ENCODE measurements at regions not wholly inside any gene's neighbourhood (a gene's known extent, or its start where the extent isn't known, plus 50 kb on each side); places are given as distances from the start of the nearest gene placed in this dataset.
"Not testable (repeated sequence)": the region's sequence is repeated elsewhere in the genome, so short reads cannot be mapped to it uniquely, and the experiment has no call there.

DNA sequence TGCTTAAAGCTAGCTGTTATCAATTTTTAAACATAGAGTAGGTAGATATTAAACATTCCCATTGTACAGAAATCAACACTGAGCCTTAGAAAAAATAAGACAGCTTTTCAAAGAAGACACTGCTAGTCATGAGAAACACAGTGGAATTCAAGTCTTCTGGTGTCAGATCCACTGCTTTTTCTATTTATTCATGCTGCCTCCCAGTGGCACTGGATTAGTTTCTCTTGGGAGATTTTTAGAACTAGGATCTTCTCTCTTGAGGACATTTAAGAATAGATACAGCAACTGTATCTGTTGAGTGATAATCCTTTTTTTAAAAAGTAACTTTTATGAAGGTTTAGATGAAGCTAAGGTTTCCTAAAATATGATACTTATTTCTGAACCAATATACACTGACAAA is 1635.4 kb upstream of the C9orf72 start:
- no peak for DNase-seq

DNA sequence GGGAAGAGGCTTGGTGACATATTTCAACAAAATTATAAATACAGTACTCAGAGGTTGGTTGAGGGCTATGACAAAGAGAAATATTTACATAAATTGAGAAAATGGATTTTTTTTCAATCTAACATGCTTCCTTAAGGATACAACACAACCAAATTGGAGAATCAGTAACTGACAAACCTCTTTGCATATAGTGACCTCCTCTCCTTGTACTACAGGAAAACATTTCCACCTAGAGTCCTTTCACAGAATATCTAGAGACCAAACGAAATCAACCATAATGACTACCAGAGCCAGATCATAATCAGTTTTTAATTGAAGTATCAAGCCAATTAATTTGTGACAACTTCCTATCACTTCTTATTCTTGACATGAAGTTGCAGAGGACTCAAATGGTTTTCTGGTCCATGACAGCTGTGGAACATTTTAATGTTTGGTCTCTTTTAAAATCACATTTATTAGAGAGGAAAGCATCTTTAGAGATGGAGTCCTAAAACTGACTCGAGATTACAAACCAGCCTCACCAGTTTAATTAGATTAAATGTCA is 1636.5 kb upstream of the C9orf72 start:
- no peak for DNase-seq

DNA sequence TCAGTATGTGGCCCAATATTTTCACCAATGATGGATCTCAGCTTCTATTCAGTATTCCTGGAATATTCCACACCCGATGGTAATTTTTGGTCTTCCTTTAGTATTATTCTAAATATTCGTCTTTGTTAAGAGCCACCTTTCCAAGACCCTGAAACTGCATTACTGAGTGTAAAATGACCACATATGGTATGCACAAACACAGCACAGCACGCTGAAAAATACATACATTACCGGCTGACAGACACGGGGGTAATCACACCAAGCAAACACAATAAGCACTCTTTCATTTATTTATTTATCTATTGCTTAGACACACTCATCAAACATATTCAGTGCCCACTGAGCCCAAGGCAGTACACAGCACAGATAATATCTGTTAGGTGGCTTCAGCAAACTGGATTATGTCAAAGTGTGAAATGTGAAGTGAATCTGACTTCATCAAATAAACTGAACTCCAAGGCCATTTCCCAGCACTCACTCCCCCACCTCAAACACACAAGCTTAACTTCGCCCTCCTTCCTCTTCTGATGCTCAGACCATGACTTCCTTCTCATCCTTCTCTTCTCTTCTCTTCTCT is 1637.8 kb upstream of the C9orf72 start:
- no peak for DNase-seq

- no peak for DNase-seq
Measured at GRCh38 chr9:29211580-29212396, 1638.5 kb upstream of the C9orf72 start.

GRCh38 chr9:29212397-29213387 is 1639.4 kb upstream of the C9orf72 start:
- no peak for DNase-seq

GRCh38 chr9:29213417-29214153 is 1640.3 kb upstream of the C9orf72 start, which contains the start of gene LINGO2:
Gene LINGO2, minus strand, starts transcription at chr9:29213601.
- DNase-seq: peak; percentile 24

DNA sequence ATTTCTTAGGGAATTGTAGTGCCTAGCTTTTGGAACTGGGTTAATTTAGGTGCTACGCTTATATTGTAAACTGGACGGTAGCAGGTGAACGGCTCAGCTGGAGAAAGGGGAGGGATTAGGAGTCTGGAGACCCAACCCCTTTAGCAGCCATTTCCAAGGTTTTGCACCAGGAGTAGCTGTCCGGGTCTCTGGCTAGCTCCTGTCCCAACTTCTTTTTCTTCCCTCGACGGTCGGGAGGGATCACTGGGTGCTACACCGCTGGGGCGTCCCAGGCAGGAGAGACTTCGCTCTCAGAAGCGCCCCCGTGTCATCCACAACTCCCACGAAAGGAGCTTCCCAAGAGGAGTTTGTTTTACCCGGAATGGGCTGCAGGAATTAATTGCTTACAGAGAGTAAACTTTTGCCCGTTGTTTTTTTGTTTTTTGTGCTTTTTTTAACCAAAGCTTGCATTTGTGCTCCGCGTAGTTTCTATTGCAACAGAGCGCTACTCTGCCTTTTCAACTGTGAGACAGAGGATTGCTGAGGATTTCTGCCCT is 1640.9 kb upstream of the C9orf72 start:
- peak; percentile 24 for DNase-seq

- DNase-seq: no peak
Measured at GRCh38 chr9:29214690-29215253, 1641.5 kb upstream of the C9orf72 start.

- no peak for DNase-seq
Measured at GRCh38 chr9:29217966-29218365, 1644.7 kb upstream of the C9orf72 start.

DNA sequence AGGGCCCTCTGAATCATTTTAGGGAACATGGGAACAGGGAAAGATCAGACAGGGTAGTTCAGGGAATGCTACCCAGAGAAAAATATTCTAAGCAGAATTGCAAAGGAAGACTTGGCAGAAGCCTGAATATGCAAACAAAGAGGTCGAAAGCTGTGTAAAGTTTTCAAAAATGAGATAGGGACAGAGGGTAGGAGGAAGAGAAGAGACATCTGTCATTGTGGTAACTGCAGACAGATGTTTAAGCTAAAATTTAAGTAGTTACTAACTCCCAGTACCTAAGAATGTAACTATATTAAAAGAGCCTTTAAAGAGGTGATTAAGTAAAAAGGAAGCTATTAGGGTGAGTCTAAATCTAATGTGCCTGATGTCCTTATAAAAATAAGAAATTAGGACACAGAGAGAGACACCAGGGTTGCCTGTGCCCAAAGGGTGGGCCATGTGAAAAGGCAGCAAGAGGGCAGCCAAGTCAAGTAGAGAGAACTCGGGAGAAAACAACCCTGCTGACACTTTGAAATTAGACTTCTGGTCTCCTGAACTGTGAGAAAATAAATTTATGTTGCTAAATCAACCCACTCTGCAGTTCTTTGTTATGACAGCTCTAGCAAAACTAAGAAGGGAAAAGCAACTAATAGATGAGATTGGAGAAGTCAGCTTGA is 1647.4 kb upstream of the C9orf72 start:
- no peak for DNase-seq

DNA sequence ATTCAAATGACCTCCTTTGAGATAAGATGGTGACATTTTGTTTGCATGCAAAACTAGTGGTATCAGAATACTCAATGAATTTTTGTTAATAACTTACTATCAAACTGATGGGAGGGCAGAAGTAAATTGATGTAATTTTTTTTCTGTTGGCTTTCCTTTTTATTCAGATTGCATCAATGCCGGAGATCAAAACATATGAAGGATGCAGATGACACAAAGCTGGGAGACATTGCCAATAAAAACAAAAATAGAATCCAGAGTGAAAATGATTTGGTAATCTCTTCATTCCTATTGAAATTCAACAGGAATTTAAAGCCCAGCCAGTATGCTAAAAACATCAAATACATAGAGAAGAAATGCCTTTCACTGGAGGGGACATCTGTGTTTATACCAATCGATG is 1655.3 kb upstream of the C9orf72 start:
- DNase-seq: no peak

DNA sequence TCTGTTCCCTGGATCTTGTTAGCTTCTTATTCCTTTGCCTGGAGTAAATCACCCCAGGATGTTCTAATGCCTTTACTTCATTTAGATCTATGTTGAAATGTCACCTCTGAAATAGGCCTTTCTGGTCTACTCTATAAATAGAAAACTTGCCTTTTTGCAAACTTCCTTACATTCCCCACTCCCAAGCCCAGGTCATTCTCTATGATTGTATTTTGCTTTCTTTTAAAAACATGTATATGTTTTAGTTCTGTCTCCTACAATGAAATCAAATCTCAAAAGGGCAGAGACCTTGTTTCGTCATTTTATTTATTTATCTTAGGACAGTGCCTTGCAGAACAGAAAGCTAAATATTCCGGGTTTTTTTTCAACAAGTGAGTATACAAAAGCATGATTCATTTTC is 1657.7 kb upstream of the C9orf72 start:
- DNase-seq: no peak

- DNase-seq: no peak
Measured at GRCh38 chr9:29233193-29233592, 1659.9 kb upstream of the C9orf72 start.

GRCh38 chr9:29241320-29241719 is 1668.0 kb upstream of the C9orf72 start:
- no peak for DNase-seq

GRCh38 chr9:29245351-29245750 is 1672.1 kb upstream of the C9orf72 start:
- no peak for DNase-seq

DNA sequence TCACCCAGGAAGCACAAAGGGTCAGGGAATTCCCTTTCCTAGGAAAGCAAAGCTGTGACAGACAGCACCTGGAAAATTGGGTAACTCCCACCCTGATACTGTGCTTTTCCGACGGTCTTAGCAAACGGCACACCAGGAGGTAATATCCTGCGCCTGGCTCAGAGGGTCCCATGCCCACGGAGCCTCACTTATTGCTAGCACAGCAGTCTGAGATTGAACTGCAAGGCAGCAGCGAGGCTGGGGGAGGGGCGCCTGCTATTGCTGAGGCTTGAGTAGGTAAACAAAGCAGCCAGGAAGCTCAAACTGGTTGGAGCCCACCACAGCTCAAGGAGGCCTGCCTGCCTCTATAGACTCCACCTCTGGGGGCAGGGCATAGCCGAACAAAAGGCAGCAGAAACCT is 1697.1 kb upstream of the C9orf72 start:
- not testable (repeated sequence) for DNase-seq

DNA sequence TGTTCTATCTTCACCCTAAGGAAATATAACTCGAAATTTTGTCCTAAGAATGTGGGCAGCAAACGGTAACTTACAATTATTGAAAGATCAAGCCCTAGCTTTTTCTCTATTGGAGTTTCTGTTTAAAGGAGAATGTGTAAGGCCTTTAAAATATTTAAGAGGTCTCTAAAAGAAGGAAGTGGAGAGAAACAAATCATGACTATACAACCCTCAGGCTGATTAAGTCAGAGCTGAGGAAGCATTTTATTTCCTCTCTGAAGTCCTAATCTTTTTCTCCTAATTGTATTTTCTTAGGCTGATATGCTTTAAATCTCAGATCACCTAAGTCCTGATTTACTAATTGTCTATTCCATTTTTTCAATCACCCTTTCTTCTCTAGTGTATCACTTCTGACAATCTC is 1708.8 kb upstream of the C9orf72 start:
- no peak for DNase-seq

DNA sequence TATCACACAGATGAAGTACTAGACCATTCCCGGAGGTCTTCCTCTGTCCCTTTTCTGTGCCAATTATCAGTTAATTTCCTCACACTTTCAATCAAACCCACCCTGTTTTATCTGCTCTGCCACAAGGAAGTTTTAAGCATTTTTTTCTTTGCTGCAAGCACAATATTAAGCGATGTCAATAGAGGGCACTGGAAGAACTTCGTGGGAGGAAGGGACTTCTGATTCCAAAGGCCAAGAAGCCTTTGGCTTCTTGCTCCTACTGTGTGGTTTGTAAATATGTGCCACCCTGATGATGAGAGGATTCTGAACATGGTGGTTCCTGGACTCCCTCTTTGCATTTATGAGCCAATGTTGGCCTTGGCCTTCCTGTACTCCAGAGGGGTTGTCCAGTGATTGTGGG is 1712.5 kb upstream of the C9orf72 start:
- no peak for DNase-seq

GRCh38 chr9:29289365-29289764 is 1716.1 kb upstream of the C9orf72 start:
- DNase-seq: no peak

DNA sequence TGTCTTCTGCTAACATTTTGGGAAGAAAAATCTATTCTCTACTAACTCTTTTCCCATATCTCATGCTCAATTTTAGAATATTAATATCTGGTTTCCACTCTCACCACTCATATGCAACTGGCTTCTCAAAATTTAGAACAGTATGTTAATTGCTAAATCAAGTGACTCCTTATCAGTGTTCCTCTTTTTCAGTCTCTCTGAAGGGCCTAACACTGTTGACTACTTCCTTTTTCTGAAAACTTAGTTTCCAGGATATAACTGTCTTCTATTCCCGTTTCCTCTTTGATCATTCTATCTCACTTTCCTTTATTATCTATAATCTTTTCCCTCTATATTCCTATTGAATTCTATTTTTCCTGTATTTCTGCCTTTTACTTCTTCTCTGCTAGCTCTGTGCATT is 1717.2 kb upstream of the C9orf72 start:
- DNase-seq: no peak

- DNase-seq: no peak
Measured at GRCh38 chr9:29297592-29297991, 1724.3 kb upstream of the C9orf72 start.
